NB4 (cell line): ENCODE measurements at regions not wholly inside any gene's neighbourhood (a gene's known extent, or its start where the extent isn't known, plus 50 kb on each side); places are given as distances from the start of the nearest gene placed in this dataset.

Experiments used
- POLR2A ChIP-seq: IDR thresholded peaks from 2 replicates; pipeline ENCODE4 v1.6.1; 2011; ENCODE audit warnings: mild to moderate bottlenecking; ENCODE audit not compliant: insufficient read length; ENCODE audit errors: extremely low read depth
- TF ChIP-seq, protein P1 (sequence below): IDR thresholded peaks from one replicate; pipeline ENCODE4 v1.5.1; 2012; ENCODE audit warnings: low read depth, low read length

GRCh38 chr7:82559193-82559805 lies 115.7 kb upstream of the CACNA2D1 start:
- TF ChIP-seq, protein P1, sequence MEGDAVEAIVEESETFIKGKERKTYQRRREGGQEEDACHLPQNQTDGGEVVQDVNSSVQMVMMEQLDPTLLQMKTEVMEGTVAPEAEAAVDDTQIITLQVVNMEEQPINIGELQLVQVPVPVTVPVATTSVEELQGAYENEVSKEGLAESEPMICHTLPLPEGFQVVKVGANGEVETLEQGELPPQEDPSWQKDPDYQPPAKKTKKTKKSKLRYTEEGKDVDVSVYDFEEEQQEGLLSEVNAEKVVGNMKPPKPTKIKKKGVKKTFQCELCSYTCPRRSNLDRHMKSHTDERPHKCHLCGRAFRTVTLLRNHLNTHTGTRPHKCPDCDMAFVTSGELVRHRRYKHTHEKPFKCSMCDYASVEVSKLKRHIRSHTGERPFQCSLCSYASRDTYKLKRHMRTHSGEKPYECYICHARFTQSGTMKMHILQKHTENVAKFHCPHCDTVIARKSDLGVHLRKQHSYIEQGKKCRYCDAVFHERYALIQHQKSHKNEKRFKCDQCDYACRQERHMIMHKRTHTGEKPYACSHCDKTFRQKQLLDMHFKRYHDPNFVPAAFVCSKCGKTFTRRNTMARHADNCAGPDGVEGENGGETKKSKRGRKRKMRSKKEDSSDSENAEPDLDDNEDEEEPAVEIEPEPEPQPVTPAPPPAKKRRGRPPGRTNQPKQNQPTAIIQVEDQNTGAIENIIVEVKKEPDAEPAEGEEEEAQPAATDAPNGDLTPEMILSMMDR = no peak
- TF ChIP-seq POLR2A = no peak
